GM23248 (cell line): ENCODE measurements at regions not wholly inside any gene's neighbourhood (a gene's known extent, or its start where the extent isn't known, plus 50 kb on each side); places are given as distances from the start of the nearest gene placed in this dataset.

Source experiments
- EZH2 ChIP-seq: fragments of 200-600 bp; sonication (generic); IDR thresholded peaks from 2 replicates; pipeline ENCODE4 v1.6.1; 2018; ENCODE audit warnings: antibody characterized with exemption, mild to moderate bottlenecking; ENCODE audit not compliant: insufficient read depth, poor library complexity, severe bottlenecking
- EZH2phosphoT487 ChIP-seq: fragments of 200-600 bp; sonication (generic); IDR thresholded peaks from 2 replicates; pipeline ENCODE4 v1.6.1; 2018; ENCODE audit warnings: antibody characterized with exemption, moderate library complexity, mild to moderate bottlenecking, low read depth; ENCODE audit not compliant: insufficient read depth

DNA sequence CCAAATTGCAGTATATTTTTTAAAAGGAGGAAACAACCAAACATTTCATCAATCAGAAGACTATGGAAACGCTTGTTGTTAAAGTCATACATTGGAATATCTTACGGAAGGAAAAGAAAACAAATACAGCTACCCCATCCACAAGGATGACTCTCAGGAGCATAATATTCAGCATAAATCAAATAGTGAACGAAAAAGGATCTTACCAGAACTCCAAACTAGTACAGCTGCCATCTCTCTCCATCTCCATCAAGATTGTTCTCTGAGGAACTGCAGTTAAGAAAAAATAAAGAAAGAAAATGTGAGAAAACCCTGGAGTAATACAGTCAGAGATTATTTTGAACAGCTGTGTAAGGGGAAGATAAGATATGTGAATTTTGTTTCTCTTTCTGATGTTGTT is 299.8 kb upstream of the CNTN5 start:
- TF ChIP-seq EZH2 = no peak
- TF ChIP-seq EZH2phosphoT487 = no peak
